NCI-H345 (cell line): ENCODE measurements at regions not wholly inside any gene's neighbourhood (a gene's known extent, or its start where the extent isn't known, plus 50 kb on each side); places are given as distances from the start of the nearest gene placed in this dataset.
"Not testable (repeated sequence)": the region's sequence is repeated elsewhere in the genome, so short reads cannot be mapped to it uniquely, and the experiment has no call there.

Experiments
- DNase-seq: peaks from one replicate; lab custom pipeline; 2025; lab: John Stamatoyannopoulos, UW

GRCh38 chr9:104195142-104195541 is 101.0 kb downstream of the SMC2 start:
- not testable (repeated sequence) for DNase-seq

GRCh38 chr9:104200456-104200994 is 106.4 kb downstream of the SMC2 start:
- no peak for DNase-seq

DNA sequence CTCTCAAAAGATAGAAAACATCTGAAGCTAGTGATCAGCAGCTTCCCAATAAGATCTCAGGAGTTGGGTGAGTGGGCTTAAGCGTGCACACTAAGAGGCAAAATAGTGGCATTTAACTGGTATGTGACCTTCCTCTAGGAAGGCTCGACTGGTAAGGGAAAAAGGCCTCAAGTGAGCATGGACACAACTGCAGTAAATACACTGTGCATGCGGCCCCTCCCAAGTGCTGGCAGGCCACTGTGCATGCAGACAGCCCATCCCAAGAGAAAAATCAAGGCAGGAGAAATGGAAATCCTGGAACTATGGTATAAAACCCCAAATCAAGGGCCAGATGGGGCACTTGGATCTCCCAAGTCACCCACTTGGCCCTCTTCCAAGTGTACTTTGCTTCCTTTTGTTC is 112.7 kb downstream of the SMC2 start:
- no peak for DNase-seq

DNA sequence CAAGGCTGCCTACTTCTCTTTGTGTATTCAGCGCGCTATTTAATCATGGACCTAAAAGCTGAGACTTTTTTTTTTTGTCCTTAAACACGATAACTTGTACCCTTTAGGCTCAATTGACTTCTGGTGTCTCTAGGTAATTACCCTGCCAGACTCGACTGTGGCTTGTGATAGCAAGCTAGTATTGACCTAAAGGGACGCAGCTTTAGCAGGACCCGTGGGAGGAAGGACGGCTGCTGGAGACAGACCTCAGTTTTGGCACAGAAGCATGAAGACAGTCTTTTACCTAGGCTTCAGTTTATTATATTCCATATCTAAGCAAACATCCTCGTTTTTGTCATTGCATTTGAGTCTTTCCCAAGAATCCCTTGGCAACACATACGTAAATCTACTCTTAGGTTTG is 115.3 kb downstream of the SMC2 start:
- DNase-seq: no peak

- no peak for DNase-seq
Measured at GRCh38 chr9:104227108-104227507, 133.0 kb downstream of the SMC2 start.

DNA sequence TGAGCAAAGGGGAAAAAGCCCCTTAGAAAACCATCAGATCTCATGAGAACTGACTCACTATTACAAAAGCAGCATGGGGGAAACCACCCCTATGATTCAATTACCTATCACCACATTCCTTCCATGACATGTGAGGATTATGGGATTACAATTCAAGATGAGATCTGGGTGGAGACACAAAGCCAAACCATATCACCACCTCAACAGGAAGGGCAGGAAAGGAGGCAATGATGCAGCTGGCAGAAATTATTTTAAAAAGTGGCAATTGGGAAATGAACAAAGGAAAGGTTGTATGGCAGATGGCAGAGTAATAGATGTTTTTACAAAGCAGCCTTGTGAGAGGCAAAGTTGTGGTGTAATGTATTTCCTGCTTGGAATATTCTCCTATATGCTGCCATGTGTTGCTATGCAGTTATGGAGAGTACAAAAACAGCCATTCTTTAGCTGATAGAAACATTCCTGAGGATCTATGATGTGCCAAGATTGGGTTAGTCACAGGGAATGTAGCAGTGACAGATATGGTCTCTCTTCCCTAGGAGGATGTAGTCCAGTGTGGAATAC is 138.8 kb downstream of the SMC2 start:
- DNase-seq: no peak

DNA sequence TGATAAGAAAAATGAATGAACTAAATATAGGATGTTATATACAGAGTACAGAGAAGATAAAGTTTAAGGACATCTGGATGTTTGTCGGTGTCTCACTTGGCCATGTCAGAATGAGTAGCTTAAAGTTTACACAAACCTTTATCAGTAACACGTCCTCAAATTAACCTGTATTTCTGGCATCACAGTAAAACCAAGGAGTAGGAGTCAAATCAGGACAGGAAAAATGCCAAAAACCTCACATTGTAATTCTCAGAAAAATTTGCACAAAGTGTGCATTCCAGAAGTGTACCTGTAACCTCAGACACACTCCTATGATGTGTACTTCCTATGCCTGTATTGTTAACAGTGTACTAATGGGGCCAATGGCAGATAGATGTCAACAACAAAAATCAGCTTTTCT is 139.3 kb downstream of the SMC2 start:
- no peak for DNase-seq

DNA sequence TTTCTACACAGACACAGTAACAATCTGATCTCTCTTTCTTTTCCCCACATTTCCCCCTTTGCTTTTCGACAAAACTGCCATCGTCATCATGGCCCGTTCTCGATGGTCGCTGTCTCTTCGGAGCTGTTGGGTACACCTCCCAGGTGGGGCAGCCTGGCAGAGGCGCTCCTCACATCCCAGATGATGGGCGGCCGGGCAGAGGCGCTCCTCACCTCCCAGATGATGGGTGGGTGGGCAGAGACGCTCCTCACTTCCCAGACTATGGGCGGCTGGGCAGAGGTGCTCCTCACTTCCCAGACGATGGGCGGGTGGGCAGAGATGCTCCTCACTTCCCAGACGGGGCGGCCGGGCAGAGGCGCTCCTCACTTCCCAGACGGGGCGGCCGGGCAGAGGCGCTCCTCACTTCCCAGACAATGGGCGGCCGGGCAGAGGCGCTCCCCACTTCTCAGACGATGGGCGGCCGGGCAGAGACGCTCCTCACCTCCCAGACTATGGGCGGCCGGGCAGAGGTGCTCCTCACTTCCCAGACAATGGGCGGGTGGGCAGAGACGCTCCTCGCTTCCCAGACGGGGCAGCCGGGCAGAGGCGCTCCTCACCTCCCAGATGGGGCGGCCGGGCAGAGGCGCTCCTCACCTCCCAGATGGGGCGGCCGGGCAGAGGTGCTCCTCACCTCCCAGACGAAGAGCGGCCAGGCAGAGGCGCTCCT is 140.7 kb downstream of the SMC2 start:
- DNase-seq: not testable (repeated sequence)

- DNase-seq: not testable (repeated sequence)
Measured at GRCh38 chr9:104235347-104236120, 141.4 kb downstream of the SMC2 start.

DNA sequence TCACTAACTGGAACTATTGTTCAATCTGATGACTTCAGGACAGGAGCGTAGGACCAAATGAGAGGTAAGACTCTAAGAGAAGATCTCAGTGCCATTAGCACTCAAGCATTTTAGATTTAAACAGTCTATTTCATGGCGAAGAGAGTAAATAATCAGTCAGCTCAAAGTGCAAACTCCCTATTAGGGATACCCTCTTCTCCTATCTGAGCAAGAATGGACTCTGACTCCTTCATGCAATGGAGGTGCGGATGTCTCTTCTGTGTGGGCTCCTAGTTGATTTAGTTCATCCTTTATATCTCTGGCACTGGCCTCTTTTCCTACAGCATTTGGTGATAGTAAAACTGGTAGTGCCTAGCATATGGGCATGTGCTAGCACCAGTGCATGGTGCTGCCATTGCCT is 144.6 kb downstream of the SMC2 start:
- DNase-seq: no peak

DNA sequence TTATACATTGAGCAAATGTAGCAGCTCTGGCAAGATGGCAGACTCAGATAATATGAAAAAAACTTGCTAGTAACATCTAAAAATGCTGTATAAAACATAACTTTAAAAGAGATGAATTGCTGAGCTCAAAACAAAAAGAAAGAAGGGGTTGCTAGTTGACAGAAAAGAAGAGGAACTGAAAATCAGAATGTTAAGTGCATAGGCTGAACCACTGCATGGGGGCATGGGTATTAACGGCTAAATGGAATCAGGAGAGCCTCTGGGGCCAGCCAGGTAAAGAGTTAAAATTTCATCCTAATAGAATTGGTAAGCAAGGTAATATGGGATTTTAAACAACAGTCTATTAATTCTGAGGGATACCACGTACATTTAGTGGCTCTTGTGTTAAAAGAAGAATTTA is 146.8 kb downstream of the SMC2 start:
- DNase-seq: no peak

- no peak for DNase-seq
Measured at GRCh38 chr9:104245925-104246324, 151.8 kb downstream of the SMC2 start.

DNA sequence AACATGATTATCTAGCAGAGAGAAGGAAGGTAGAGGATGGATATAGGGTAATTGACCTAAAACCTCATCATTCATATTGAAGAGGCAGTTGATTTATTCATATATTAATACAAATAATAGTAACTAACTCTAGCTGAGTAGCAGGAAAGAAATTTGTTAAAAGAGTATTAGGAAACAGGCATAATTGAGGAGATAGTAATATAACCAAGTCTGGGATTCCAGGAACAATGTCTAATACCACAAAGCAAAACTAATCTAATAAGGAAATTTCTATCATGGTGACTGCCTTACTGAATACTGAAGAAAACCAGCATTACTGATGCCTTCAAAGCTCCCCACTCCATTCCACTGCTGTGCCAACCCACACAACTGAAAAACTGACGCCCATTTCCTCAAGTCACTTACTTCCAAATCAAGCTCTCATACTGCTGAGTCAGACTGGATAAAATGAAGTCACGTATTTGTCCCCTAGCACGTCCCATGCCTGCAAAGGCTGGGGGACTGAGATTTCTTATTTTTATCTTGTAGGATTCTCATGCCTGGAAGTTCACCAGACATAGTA is 153.9 kb downstream of the SMC2 start:
- DNase-seq: no peak

DNA sequence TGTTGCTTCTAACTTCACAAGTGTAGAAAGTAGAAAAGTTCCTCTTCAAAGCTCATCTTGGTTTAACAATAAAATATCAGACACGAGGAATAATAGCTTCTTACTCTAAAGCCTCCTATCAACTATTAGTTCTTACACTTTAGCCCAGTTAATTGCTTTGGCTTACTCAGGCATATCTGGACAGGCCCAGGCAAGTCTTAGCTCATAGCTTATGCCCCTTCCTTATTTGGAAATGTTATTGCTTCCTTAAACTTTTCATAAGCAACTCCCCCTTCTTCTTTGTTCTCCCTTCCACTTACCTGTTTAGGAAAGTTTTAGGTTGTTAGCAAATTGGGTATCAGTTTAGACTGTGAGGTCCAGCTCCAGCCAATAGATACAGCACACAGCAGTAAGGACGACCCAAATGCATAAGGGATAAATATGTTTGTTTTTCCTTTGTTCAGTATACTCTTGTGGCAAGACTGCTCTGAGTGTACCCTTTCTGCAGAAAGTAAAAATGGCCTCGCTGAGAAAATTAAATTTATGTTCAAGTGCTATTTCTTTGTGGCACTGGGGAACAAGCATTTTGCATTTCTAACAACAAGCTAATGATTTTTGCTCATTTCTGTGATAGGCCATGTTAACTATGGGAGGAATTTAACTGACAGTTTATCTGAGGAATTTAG is 162.1 kb downstream of the SMC2 start:
- no peak for DNase-seq

DNA sequence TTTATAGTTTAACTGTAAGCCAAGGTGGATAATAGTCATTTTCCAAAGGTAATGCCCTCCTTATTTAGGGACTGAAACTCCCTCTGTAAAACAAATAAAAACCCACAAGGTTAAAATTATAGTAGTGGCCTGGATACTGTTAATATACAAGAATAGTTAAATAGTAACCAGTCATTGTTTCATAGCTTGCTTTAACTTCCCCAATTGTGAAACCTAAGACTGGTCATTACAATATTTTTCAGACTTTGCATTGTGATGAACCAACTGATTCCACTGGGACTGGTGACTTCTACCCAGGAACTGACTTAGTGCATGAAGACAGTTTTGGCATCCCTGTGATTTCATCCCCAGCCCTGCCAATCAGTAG is 162.6 kb downstream of the SMC2 start:
- no peak for DNase-seq

GRCh38 chr9:104258296-104259011 is 164.3 kb downstream of the SMC2 start:
- DNase-seq: no peak

GRCh38 chr9:104260004-104260403 is 165.9 kb downstream of the SMC2 start:
- DNase-seq: no peak

- DNase-seq: no peak
Measured at GRCh38 chr9:104263942-104264341, 169.8 kb downstream of the SMC2 start.

DNA sequence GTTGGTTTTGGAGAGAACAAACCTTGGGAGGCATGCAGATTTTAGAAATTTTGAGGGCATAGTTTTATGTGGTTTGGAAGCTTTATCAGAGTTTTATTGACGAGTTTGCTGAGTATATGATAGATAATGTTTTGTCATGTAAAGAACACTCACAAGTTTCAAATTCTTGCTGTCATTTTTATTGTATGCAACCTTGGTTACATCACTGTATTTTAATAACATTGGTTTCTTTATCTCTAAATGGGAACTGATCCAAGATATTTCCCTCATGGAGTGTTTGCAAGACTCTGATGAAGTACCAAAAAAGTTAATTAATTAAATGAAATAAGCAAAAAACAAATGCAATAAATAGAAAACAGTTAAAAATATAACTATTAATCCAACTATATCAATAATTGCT is 170.3 kb downstream of the SMC2 start:
- DNase-seq: no peak

DNA sequence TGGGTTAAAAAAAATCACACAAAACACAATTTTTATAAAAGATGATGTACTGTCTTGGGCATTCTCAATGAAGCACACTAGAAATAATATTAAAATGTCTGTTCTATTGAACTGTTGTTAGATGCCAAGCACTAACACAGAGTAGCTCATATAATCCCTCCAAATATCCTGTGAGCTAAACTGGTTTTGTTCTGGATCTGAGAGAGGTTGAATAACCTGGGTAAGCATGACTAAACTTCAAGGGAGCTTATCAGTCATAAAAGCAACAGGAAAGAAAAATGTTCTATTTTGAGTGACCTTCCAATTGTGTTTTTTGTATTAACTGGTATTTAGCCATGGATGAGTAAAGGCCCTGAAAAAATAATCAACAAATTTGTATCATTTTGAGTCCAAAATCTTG is 175.3 kb downstream of the SMC2 start:
- DNase-seq: no peak
